GM12864 (cell line): ENCODE measurements at regions not wholly inside any gene's neighbourhood (a gene's known extent, or its start where the extent isn't known, plus 50 kb on each side); places are given as distances from the start of the nearest gene placed in this dataset.
"Not testable (repeated sequence)": the region's sequence is repeated elsewhere in the genome, so short reads cannot be mapped to it uniquely, and the experiment has no call there.

Source experiments
- DNase-seq: peaks from one replicate; pipeline ENCODE4 v3.0.0-alpha.2; 2011; ENCODE audit warnings: low read depth
- H3K4me3 ChIP-seq: 2 replicates; pipeline ENCODE4 v1.5.1; 2011; ENCODE audit warnings: mild to moderate bottlenecking, low read depth, low read length, control low read depth
- TF ChIP-seq, protein P1 (sequence below): IDR thresholded peaks from 2 replicates; pipeline ENCODE4 v1.5.1; 2011; ENCODE audit warnings: low read depth, mild to moderate bottlenecking, moderate library complexity, low read length, control low read depth, inconsistent platforms; ENCODE audit errors: missing control alignments

DNA sequence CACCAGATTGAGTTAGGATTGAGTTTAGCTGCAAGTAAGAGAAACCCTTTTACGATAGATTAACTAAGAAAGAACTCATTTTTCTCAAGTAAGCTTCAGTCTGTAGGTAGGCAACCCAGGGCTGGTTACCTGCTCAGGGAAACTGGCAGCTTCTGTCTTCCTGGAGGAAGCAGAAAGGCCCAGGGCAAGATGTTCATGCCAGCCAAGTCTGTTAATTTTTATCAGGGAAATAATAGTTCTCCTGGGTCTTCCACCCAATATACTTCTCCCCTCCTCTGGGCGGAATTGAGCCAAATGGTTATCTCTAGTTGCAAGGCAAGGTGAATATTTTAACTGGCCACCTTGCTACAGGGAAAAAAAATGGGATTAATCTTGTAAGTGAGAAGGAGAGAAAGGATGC lies 98.2 kb downstream of the UTRN start:
- TF ChIP-seq, protein P1, sequence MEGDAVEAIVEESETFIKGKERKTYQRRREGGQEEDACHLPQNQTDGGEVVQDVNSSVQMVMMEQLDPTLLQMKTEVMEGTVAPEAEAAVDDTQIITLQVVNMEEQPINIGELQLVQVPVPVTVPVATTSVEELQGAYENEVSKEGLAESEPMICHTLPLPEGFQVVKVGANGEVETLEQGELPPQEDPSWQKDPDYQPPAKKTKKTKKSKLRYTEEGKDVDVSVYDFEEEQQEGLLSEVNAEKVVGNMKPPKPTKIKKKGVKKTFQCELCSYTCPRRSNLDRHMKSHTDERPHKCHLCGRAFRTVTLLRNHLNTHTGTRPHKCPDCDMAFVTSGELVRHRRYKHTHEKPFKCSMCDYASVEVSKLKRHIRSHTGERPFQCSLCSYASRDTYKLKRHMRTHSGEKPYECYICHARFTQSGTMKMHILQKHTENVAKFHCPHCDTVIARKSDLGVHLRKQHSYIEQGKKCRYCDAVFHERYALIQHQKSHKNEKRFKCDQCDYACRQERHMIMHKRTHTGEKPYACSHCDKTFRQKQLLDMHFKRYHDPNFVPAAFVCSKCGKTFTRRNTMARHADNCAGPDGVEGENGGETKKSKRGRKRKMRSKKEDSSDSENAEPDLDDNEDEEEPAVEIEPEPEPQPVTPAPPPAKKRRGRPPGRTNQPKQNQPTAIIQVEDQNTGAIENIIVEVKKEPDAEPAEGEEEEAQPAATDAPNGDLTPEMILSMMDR: no peak
- no peak overlapping the region for H3K4me3 ChIP-seq
- no peak for DNase-seq

DNA sequence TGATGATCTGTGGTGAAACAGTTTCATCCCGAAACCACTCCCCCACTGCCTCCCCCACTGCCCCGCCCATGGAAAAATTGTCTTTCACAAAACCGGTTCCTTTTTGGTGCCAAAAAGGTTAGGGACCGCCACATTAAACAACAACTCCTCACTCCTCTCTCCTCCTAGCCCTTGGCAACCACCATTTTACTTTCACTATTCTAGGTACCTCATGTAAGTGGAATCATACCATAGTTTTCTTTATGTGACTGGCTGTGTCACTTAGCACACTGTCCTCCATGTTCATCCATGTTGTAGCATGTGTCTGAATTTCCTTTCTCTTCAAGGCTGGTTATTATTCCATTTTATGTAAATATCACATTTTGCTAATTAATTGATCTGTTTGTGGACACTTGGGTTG lies 99.3 kb downstream of the UTRN start:
- H3K4me3 ChIP-seq: no peak overlapping the region
- TF ChIP-seq, protein P1: no peak
- no peak for DNase-seq

DNA sequence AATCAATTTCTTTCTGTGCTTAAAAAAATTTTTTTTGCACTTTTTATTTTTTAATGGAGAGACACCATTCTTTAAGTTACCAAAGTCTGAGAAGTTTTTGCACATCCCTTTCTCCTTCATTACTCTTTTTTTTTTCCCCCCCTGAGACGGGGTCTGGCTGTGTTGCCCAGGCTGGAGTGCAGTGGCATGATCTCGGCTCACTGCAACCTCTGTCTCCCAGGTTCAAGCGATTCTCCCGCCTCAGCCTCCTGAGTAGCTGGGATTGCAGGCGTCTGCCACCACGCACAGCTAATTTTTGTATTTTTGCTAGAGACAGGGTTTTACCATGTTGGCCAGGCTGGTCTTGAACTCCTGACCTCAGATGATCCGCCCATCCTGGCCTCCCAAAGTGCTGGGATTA lies 104.3 kb downstream of the UTRN start:
- DNase-seq, H3K4me3 ChIP-seq: not testable (repeated sequence)

DNA sequence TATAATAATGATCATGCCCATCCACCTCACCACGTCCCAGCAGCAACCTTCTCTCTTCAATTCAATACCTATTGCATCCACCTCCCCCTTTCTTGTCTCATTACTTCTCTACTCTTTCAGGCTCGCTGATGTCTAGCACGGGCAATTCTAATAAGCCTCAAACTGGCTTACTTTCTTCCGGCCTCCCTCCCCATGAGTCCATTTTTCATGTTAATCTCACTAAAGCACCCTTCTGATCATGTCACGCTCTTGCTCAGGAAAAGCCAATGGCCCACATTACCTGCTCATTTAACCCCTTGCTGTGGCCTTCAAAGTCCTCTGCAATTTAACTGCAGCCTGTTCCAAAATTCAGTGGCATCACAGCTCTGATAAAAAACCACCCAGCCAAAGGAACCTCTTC lies 105.1 kb downstream of the UTRN start:
- no peak overlapping the region for H3K4me3 ChIP-seq
- no peak for DNase-seq
- TF ChIP-seq, protein P1: no peak

DNA sequence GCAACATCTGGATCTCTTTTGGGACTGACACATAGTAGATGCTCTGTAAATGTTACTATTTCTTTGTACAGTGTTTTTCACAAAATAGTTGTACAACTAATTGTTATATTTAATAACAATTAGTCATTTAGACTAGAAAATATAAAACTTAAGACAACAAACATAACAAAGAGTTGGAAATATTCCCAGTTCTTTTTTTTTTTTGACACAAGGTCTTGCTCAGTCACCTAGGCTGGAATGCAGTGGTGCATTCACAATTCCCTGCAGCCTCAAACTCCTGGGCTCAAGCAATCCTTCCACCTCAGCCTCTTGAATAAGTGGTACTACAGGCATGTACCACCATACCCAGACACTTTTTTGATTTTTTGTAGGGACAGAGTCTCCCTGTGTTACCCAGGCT lies 105.8 kb downstream of the UTRN start:
- TF ChIP-seq, protein P1: no peak
- H3K4me3 ChIP-seq: no peak overlapping the region
- DNase-seq: no peak

DNA sequence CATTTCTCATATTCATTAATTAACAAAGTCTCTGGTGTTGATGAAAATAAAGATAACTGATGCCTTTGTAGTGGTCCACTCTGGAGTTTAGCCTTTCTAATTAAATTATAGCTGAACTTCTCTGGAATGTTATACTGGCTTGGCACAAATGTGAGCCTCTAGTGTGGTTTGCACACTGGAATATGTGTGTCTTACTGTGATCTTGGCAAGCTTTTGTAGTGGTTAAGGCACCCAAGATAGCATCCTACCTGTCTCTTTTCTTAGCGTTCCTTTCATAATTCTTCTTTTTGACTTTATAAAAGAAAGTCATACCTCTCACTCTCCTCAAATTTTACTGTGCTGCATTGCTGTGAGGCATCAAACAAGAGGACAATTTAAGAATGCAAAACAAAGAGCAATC lies 107.4 kb downstream of the UTRN start:
- TF ChIP-seq, protein P1: no peak
- no peak overlapping the region for H3K4me3 ChIP-seq
- no peak for DNase-seq

DNA sequence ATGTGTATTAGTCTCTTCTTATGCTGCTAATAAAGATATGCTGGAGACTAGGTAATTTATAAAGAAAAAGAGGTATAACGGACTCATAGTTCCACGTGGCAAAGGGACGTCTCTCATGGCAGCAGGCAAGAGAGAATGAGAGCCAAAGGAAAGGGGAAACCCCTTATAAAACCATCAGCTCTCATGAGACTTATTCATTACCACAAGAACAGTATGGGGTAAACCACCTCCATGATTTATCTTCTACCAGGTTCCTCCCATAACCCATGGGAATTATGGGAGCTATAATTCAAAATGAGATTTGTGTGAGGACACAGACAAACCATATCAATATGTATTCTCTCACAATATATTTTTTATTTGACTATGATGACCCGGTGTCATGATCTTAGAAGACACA lies 109.1 kb downstream of the UTRN start:
- DNase-seq: no peak

More for the DNA sequence above, 109.1 kb downstream of the UTRN start:
- TF ChIP-seq, protein P1: no peak
- no peak overlapping the region for H3K4me3 ChIP-seq
